ENCODE measurements at regions not wholly inside any gene's neighbourhood (a gene's known extent, or its start where the extent isn't known, plus 50 kb on each side); places are given as distances from the start of the nearest gene placed in this dataset.

DNA sequence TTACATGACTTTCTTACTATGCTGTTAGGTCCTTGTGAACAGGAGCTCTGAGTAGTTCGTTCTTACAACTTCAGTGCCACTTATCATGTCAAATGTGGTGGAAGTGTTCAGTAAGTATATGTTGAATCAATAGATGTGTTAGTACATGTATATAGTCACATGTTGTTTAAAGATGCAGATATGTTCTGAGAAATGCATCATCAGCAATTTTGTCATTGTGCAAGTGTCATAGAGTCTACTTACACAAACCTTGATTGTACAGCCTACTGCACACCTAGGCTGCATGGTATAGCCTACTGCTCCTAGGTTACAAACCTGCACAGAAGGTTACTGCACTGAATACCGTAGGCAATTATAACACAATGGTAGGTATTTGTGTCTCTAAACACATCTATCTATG lies 174.8 kb downstream of the GPR37 start:
- H3K9ac ChIP-seq (ENCODE audit: insufficient read depth, low read depth, low read length) = no peak overlapping the region
- ChIA-PET CTCF (ENCODE audit: low intra/inter-chr PET ratio, low total read pairs) (no interaction called here), POLR2A (no interaction called here)
- no peaks in the 10 kb centered on the region for H3K36me3 ChIP-seq (replicated peaks in 1 of 2; ENCODE audit: control insufficient read depth in 1 of 2, insufficient read depth in 2 of 2, low read length in 2 of 2)
- H3K4me3 ChIP-seq (replicated peaks in 1 of 3; ENCODE audit: insufficient read depth in 1 of 3, low read depth in 2 of 3, low read length in 3 of 3) = no peak overlapping the region
- in situ Hi-C loops (cut with HindIII; ENCODE audit: extremely low pct_ligation_motif_present, low pct_unique_long_range_greater_than_20kb) (no loop called here), intact Hi-C loops (cut with micrococcal nuclease; ENCODE audit: unreplicated experiment) (no loop called here)
- no peak for TF ChIP-seq ZFP41 (CRISPR knock-in tag; IDR thresholded peaks at IDR 0.05; ENCODE audit: borderline replicate concordance)
- TF ChIP-seq, protein P1, sequence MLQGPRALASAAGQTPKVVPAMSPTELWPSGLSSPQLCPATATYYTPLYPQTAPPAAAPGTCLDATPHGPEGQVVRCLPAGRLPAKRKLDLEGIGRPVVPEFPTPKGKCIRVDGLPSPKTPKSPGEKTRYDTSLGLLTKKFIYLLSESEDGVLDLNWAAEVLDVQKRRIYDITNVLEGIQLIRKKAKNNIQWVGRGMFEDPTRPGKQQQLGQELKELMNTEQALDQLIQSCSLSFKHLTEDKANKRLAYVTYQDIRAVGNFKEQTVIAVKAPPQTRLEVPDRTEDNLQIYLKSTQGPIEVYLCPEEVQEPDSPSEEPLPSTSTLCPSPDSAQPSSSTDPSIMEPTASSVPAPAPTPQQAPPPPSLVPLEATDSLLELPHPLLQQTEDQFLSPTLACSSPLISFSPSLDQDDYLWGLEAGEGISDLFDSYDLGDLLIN (CRISPR knock-in tag; IDR thresholded peaks at IDR 0.05; ENCODE audit: borderline replicate concordance) = no peak
- TF ChIP-seq MAFF (IDR thresholded peaks at IDR 0.05; ENCODE audit: low read depth, low read length) = peak; percentile 98
- TF ChIP-seq, protein P2, sequence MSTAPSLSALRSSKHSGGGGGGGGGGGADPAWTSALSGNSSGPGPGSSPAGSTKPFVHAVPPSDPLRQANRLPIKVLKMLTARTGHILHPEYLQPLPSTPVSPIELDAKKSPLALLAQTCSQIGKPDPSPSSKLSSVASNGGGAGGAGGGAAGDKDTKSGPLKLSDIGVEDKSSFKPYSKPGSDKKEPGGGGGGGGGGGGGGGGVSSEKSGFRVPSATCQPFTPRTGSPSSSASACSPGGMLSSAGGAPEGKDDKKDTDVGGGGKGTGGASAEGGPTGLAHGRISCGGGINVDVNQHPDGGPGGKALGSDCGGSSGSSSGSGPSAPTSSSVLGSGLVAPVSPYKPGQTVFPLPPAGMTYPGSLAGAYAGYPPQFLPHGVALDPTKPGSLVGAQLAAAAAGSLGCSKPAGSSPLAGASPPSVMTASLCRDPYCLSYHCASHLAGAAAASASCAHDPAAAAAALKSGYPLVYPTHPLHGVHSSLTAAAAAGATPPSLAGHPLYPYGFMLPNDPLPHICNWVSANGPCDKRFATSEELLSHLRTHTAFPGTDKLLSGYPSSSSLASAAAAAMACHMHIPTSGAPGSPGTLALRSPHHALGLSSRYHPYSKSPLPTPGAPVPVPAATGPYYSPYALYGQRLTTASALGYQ (CRISPR knock-in tag; IDR thresholded peaks at IDR 0.05) = no peak
- no peak for TF ChIP-seq KDM3A (CRISPR knock-in tag; IDR thresholded peaks at IDR 0.05; ENCODE audit: low read depth)
- no peak for TF ChIP-seq TAF1 (CRISPR knock-in tag; IDR thresholded peaks at IDR 0.05)
- peak; percentile 95 to 98 for TF ChIP-seq MAFK (conservative IDR thresholded peaks at IDR 0.05 in 1 of 2, IDR thresholded peaks at IDR 0.05 in 1 of 2; ENCODE audit: low read length in 2 of 2)
- TF ChIP-seq, protein P3, sequence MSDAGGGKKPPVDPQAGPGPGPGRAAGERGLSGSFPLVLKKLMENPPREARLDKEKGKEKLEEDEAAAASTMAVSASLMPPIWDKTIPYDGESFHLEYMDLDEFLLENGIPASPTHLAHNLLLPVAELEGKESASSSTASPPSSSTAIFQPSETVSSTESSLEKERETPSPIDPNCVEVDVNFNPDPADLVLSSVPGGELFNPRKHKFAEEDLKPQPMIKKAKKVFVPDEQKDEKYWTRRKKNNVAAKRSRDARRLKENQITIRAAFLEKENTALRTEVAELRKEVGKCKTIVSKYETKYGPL (CRISPR knock-in tag; IDR thresholded peaks at IDR 0.05) = no peak
- TF ChIP-seq HNRNPH1 (optimal IDR thresholded peaks at IDR 0.05; ENCODE audit: low read depth, low read length) = no peak
- H3K27me3 ChIP-seq (ENCODE audit: control insufficient read depth in 1 of 2, insufficient read depth in 2 of 2, low read length in 2 of 2) = no peaks in the 10 kb centered on the region
- 0% methylated on average over 2 of the region's 2 CpGs for WGBS (ENCODE audit: low lambda C conversion rate)
- ATAC-seq (no peak), DNase-seq (ENCODE audit: low spot score) (no peak), FAIRE-seq (no peak)
- H2AFZ ChIP-seq (ENCODE audit: low read length) = no peak overlapping the region
- H4K20me1 ChIP-seq (ENCODE audit: insufficient read depth, low read length) = no peaks in the 10 kb centered on the region
- no peaks in the 10 kb centered on the region for H3K4me1 ChIP-seq (ENCODE audit: insufficient read depth, low read length)
- H3K27ac ChIP-seq (ENCODE audit: extremely low read length, insufficient read depth, low read length) = no peak overlapping the region
- H3K9me3 ChIP-seq (ENCODE audit: low read length) = peaks cover 14% of the 10 kb centered on the region
- no TSS peak for BruUV-seq (replicated peaks)
- H3K79me2 ChIP-seq (ENCODE audit: insufficient read depth, low read length) = no peaks in the 10 kb centered on the region
- no peak overlapping the region for H3K4me2 ChIP-seq (ENCODE audit: low read depth, low read length)
